Trophoblast cell (in vitro differentiated cells and primary cell): ENCODE measurements at regions not wholly inside any gene's neighbourhood (a gene's known extent, or its start where the extent isn't known, plus 50 kb on each side); places are given as distances from the start of the nearest gene placed in this dataset.
A peak's percentile ranks its signal among the peaks of the same experiment; 100 is the strongest.

Experiments used
- DNase-seq, 2 donors: peaks; one replicate each; pipeline ENCODE4 v3.0.0-alpha.2; 2016
- H2AFZ ChIP-seq: 2 replicates; pipeline ENCODE4 v1.6.1; 2013; ENCODE audit warnings: low read length, moderate library complexity, mild to moderate bottlenecking; ENCODE audit not compliant: insufficient read depth, poor library complexity
- H2AK5ac ChIP-seq: 2 replicates; pipeline ENCODE4 v1.6.1; 2013; ENCODE audit warnings: mild to moderate bottlenecking, low read length
- H2BK120ac ChIP-seq: 2 replicates; pipeline ENCODE4 v1.6.1; 2013; ENCODE audit warnings: low read length, mild to moderate bottlenecking, moderate library complexity; ENCODE audit not compliant: insufficient read depth, poor library complexity
- H2BK12ac ChIP-seq: 2 replicates; pipeline ENCODE4 v1.6.1; 2013; ENCODE audit warnings: mild to moderate bottlenecking, low read length, moderate library complexity
- H2BK5ac ChIP-seq: 2 replicates; pipeline ENCODE4 v1.6.1; 2013; ENCODE audit warnings: low read length, low read depth, moderate library complexity, mild to moderate bottlenecking; ENCODE audit not compliant: poor library complexity
- H3K14ac ChIP-seq: 2 replicates; pipeline ENCODE4 v1.6.1; 2013; ENCODE audit warnings: mild to moderate bottlenecking, low read length
- H3K18ac ChIP-seq: 2 replicates; pipeline ENCODE4 v1.6.1; 2013; ENCODE audit warnings: mild to moderate bottlenecking, low read length
- H3K23ac ChIP-seq: 2 replicates; pipeline ENCODE4 v1.6.1; 2013; ENCODE audit warnings: low read length
- H3K27ac ChIP-seq: 2 replicates; pipeline ENCODE4 v1.5.1; 2013; ENCODE audit warnings: low read depth, mild to moderate bottlenecking, inconsistent platforms, low read length, moderate library complexity
- H3K27me3 ChIP-seq: 2 replicates; pipeline ENCODE4 v1.6.1; 2013; ENCODE audit warnings: inconsistent platforms, mild to moderate bottlenecking, low read length, moderate library complexity; ENCODE audit not compliant: insufficient read depth
- H3K36me3 ChIP-seq, 2 experiments: 1 replicate in 1 of 2; 2 replicates in 1 of 2; pipeline ENCODE4 v1.6.1; 2013; ENCODE audit warnings: low read length in 2 of 2, mild to moderate bottlenecking in 2 of 2, moderate library complexity in 1 of 2; ENCODE audit not compliant: insufficient read depth in 2 of 2, control insufficient read depth in 1 of 2
- H3K4ac ChIP-seq: 2 replicates; pipeline ENCODE4 v1.6.1; 2013; ENCODE audit warnings: low read depth, mild to moderate bottlenecking, low read length, moderate library complexity
- H3K4me1 ChIP-seq, 2 experiments: 1 replicate in 1 of 2; 2 replicates in 1 of 2; pipeline ENCODE4 v1.6.1; 2013; ENCODE audit warnings: low read length in 2 of 2, mild to moderate bottlenecking in 2 of 2, moderate library complexity in 1 of 2; ENCODE audit not compliant: insufficient read depth in 2 of 2, control insufficient read depth in 1 of 2
- H3K4me2 ChIP-seq: 2 replicates; pipeline ENCODE4 v1.6.1; 2013; ENCODE audit warnings: inconsistent platforms, mild to moderate bottlenecking, low read length, moderate library complexity
- H3K4me3 ChIP-seq: 2 replicates; pipeline ENCODE4 v1.5.1; 2013; ENCODE audit warnings: mild to moderate bottlenecking, low read depth, low read length, inconsistent platforms
- H3K79me1 ChIP-seq: one replicate; pipeline ENCODE4 v1.6.1; 2013; ENCODE audit warnings: low read length
- H3K79me2 ChIP-seq: 2 replicates; pipeline ENCODE4 v1.6.1; 2013; ENCODE audit warnings: low read length, mild to moderate bottlenecking; ENCODE audit not compliant: control insufficient read depth, insufficient read depth, poor library complexity
- H3K9ac ChIP-seq: 2 replicates; pipeline ENCODE4 v1.6.1; 2013; ENCODE audit warnings: mild to moderate bottlenecking, low read length
- H3K9me3 ChIP-seq: 2 replicates; pipeline ENCODE4 v1.6.1; 2013; ENCODE audit warnings: low read depth, mild to moderate bottlenecking, control low read depth, inconsistent platforms, low read length; ENCODE audit not compliant: insufficient read depth
- H4K12ac ChIP-seq: 2 replicates; pipeline ENCODE4 v1.6.1; 2013; ENCODE audit warnings: low read depth, mild to moderate bottlenecking, low read length, moderate library complexity
- H4K8ac ChIP-seq: 2 replicates; pipeline ENCODE4 v1.6.1; 2013; ENCODE audit warnings: low read depth, mild to moderate bottlenecking, low read length, moderate library complexity
- H4K91ac ChIP-seq: one replicate; pipeline ENCODE4 v1.6.1; 2013; ENCODE audit warnings: low read depth, mild to moderate bottlenecking, low read length, moderate library complexity
- WGBS: extraction: QIAGEN DNeasy Blood & Tissue Kit; methylation state at CpG from one replicate; pipeline ENCODE4 v1.1.7; 2013; ENCODE audit warnings: missing lambda C conversion rate; ENCODE audit not compliant: insufficient read length, insufficient coverage; ENCODE audit errors: extremely low coverage; 5-methylcytosine and 5-hydroxymethylcytosine counted together

DNA sequence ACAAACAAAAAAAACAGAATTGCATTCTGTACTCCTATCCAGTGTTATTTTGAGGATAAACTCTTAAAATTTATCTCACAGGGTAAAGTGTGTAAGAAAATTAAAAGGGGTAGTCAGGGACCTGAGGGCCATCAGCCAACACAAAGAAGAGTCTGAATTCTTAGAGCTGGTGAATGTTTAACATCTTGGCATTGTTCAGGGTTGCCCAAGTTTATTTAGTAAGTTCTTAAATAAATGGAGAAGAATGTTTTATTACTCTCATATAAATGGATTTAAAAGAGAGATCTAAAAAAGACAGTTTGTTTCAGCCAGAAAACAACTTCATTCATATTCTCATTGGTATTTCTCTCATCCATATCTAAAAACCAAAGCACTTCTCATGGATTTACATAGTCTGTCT lies 171.7 kb downstream of the LACC1 start:
- Histone ChIP-seq H2BK12ac (no peak overlapping the region), H2AK5ac (no peak overlapping the region), H3K14ac (no peak overlapping the region), H3K27me3 (no peaks in the 10 kb centered on the region), H3K9ac (no peak overlapping the region), H2BK120ac (no peak overlapping the region), H3K23ac (no peak overlapping the region), H3K36me3 (no peaks in the 10 kb centered on the region), H4K8ac (no peak overlapping the region), H2AFZ (no peak overlapping the region), H4K91ac (no peak overlapping the region), H4K12ac (no peak overlapping the region), H3K4me1 (peaks cover 9 to 10% of the 10 kb centered on the region in 2 experiments), H3K79me2 (no peaks in the 10 kb centered on the region), H3K4me2 (no peak overlapping the region), H3K4ac (no peak overlapping the region), H3K27ac (no peak overlapping the region), H3K4me3 (no peak overlapping the region), H3K18ac (no peak overlapping the region), H3K79me1 (peaks cover 7% of the 10 kb centered on the region), H2BK5ac (no peak overlapping the region), H3K9me3 (no peaks in the 10 kb centered on the region)
- no peak for DNase-seq

DNA sequence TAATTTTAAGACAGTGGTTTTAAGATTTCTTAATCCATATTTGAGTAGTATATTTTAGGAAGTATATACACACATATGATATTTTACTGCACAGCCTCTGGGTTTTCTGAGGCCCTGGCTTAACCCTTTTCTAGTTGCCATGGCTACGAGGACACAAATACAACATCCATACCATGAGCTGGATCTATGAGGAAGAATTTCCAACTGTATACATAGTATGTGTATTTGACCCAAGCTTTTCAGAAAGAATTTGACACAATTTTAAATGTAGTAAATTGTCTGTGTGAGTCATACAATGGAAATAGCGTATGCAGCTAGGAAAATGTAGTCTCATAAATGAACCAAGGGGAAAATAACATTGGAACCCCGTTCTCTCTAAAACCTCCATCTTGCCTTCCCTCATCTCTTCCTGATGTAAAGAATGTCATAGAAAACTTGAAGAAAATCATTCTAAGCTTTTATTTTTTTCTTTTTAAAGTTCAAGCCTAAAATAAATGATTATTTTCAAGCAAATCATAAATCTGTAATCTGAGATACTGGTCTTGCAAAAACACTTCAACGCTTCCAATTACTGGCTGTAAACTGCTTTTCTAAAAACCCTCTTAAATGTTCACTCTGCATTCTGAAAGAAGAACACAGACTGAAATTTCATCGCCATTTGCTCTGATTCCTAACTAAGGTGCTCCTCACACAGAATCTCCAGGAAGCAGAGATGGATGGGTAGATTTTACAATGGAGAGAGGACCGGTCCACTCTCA lies 172.4 kb downstream of the LACC1 start:
- Histone ChIP-seq H3K27me3 (no peaks in the 10 kb centered on the region), H3K4ac (peak overlapping the region; percentile 6), H2AFZ (no peak overlapping the region), H3K18ac (no peak overlapping the region), H3K4me3 (no peak overlapping the region), H3K79me2 (no peaks in the 10 kb centered on the region), H4K91ac (peak overlapping the region; percentile 50), H3K9me3 (no peaks in the 10 kb centered on the region), H3K4me2 (no peak overlapping the region), H3K4me1 (peaks cover 9 to 10% of the 10 kb centered on the region in 2 experiments), H3K23ac (no peak overlapping the region), H4K8ac (peak overlapping the region; percentile 17), H3K79me1 (peaks cover 7% of the 10 kb centered on the region), H3K9ac (no peak overlapping the region), H2AK5ac (no peak overlapping the region), H4K12ac (no peak overlapping the region), H3K14ac (no peak overlapping the region), H2BK12ac (peak overlapping the region; percentile 76), H2BK5ac (peak overlapping the region; percentile 55), H2BK120ac (peak overlapping the region; percentile 79), H3K36me3 (no peaks in the 10 kb centered on the region), H3K27ac (no peak overlapping the region)
- no CpG with 5 or more reads among the region's 6 CpGs for WGBS
- peak; percentile 25 to 86 for DNase-seq

DNA sequence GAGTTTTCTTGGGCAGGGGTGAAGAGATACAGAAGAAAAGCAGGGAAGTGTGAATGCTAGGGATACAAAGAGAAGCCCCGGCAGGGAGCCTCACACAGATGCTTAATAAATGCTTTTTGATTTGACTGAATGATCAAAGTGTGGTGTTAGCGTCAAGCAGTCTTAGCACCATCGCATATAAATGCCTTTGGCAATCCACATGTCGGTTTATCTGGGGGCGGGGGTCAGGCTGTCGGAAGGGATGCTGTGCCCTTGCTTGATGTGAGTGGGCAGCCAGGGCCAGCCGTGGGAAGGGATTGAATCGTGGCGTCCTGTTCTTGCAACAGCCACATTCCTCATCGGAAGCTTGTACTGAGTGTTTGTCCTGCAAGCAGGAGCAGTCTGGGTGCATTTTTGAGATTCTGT lies 173.1 kb downstream of the LACC1 start:
- H2AK5ac ChIP-seq, result no peak overlapping the region
- no peak overlapping the region for H3K9ac ChIP-seq
- no peak overlapping the region for H3K23ac ChIP-seq
- peak overlapping the region; percentile 50 for H4K91ac ChIP-seq
- no peaks in the 10 kb centered on the region for H3K79me2 ChIP-seq
- peak overlapping the region; percentile 6 for H3K4ac ChIP-seq
- no peaks in the 10 kb centered on the region for H3K36me3 ChIP-seq
- H4K12ac ChIP-seq, result no peak overlapping the region
- H3K27me3 ChIP-seq, result no peaks in the 10 kb centered on the region
- H4K8ac ChIP-seq, result peak overlapping the region; percentile 17
- H2AFZ ChIP-seq, result no peak overlapping the region
- no peaks in the 10 kb centered on the region for H3K9me3 ChIP-seq
- H3K4me1 ChIP-seq, result peaks cover 9 to 10% of the 10 kb centered on the region in 2 experiments
- peak overlapping the region; percentile 51 for H3K27ac ChIP-seq
- peaks cover 7% of the 10 kb centered on the region for H3K79me1 ChIP-seq
- H3K14ac ChIP-seq, result no peak overlapping the region
- H2BK12ac ChIP-seq, result peak overlapping the region; percentile 76
- H3K4me2 ChIP-seq, result peak overlapping the region; percentile 32
- no peak overlapping the region for H3K18ac ChIP-seq
- WGBS, result no CpG with 5 or more reads among the region's 10 CpGs
- peak overlapping the region; percentile 55 for H2BK5ac ChIP-seq
- H2BK120ac ChIP-seq, result peak overlapping the region; percentile 79
- peak; percentile 42 to 66 for DNase-seq
- H3K4me3 ChIP-seq, result no peak overlapping the region

GRCh38 chr13:44053208-44053607 lies 173.5 kb downstream of the LACC1 start:
- H3K9ac ChIP-seq, result no peak overlapping the region
- no peak overlapping the region for H4K91ac ChIP-seq
- WGBS, result no CpG with 5 or more reads among the region's 5 CpGs
- no peak for DNase-seq
- no peaks in the 10 kb centered on the region for H3K36me3 ChIP-seq
- peaks cover 9 to 10% of the 10 kb centered on the region in 2 experiments for H3K4me1 ChIP-seq
- no peak overlapping the region for H3K23ac ChIP-seq
- no peak overlapping the region for H4K8ac ChIP-seq
- H3K18ac ChIP-seq, result no peak overlapping the region
- H3K4me3 ChIP-seq, result no peak overlapping the region
- no peak overlapping the region for H2AFZ ChIP-seq
- no peaks in the 10 kb centered on the region for H3K27me3 ChIP-seq
- H2AK5ac ChIP-seq, result no peak overlapping the region
- H2BK120ac ChIP-seq, result no peak overlapping the region
- no peaks in the 10 kb centered on the region for H3K79me2 ChIP-seq
- H3K27ac ChIP-seq, result peak overlapping the region; percentile 60
- H2BK5ac ChIP-seq, result peak overlapping the region; percentile 50
- no peak overlapping the region for H3K14ac ChIP-seq
- no peak overlapping the region for H2BK12ac ChIP-seq
- no peaks in the 10 kb centered on the region for H3K9me3 ChIP-seq
- H3K4me2 ChIP-seq, result peak overlapping the region; percentile 32
- no peak overlapping the region for H4K12ac ChIP-seq
- H3K79me1 ChIP-seq, result peaks cover 7% of the 10 kb centered on the region
- no peak overlapping the region for H3K4ac ChIP-seq
